ENCODE measurements at regions not wholly inside any gene's neighbourhood (a gene's known extent, or its start where the extent isn't known, plus 50 kb on each side); places are given as distances from the start of the nearest gene placed in this dataset.

GRCh38 chr14:36052063-36052462, 124.5 kb downstream of the PTCSC3 start:
- Histone ChIP-seq H3K9ac (no peak overlapping the region), H3F3A (ENCODE audit: low read depth) (peaks cover 5% of the 10 kb centered on the region), H3K36me3 (no peaks in the 10 kb centered on the region), H3K27me3 (no peaks in the 10 kb centered on the region), H3K4me3 (no peak overlapping the region), H3K4me2 (no peak overlapping the region), H4K20me1 (ENCODE audit: low read depth) (no peaks in the 10 kb centered on the region), H3K27ac (no peak overlapping the region), H3K9me3 (ENCODE audit: low read depth) (no peaks in the 10 kb centered on the region), H3K79me2 (ENCODE audit: low read depth) (no peaks in the 10 kb centered on the region), H2AFZ (replicated peaks) (no peak overlapping the region), H3K4me1 (peaks cover 17% of the 10 kb centered on the region)
- no peak for DNase-seq (ENCODE audit: low spot score)
- Mint-ChIP-seq H3K27me3 (ENCODE audit: insufficient read depth, low read depth) (peaks cover 4% of the 10 kb centered on the region), H3K4me3 (no peak overlapping the region), H3K36me3 (no peaks in the 10 kb centered on the region), H3K27ac (no peak overlapping the region), H3K9me3 (no peaks in the 10 kb centered on the region), H3K4me1 (no peaks in the 10 kb centered on the region)
- TF ChIP-seq EZH2phosphoT487 (IDR thresholded peaks at IDR 0.05): no peak

GRCh38 chr14:36048667-36049066, 127.9 kb downstream of the PTCSC3 start:
- H3K4me3 Mint-ChIP-seq: no peak overlapping the region
- Histone ChIP-seq H4K20me1 (ENCODE audit: low read depth) (no peaks in the 10 kb centered on the region), H3K9ac (no peak overlapping the region), H3K9me3 (ENCODE audit: low read depth) (no peaks in the 10 kb centered on the region), H3K27me3 (no peaks in the 10 kb centered on the region), H3K27ac (no peak overlapping the region), H3K4me1 (peaks cover 30% of the 10 kb centered on the region), H3F3A (ENCODE audit: low read depth) (peaks cover 22% of the 10 kb centered on the region), H3K79me2 (ENCODE audit: low read depth) (no peaks in the 10 kb centered on the region), H3K36me3 (no peaks in the 10 kb centered on the region), H2AFZ (replicated peaks) (peak overlapping the region; percentile 37), H3K4me2 (no peak overlapping the region), H3K4me3 (no peak overlapping the region)
- peaks cover 5% of the 10 kb centered on the region for H3K4me1 Mint-ChIP-seq
- no peaks in the 10 kb centered on the region for H3K36me3 Mint-ChIP-seq
- no peak for DNase-seq (ENCODE audit: low spot score)
- peaks cover 2% of the 10 kb centered on the region for H3K27me3 Mint-ChIP-seq (ENCODE audit: insufficient read depth, low read depth)
- H3K27ac Mint-ChIP-seq: no peak overlapping the region
- H3K9me3 Mint-ChIP-seq: no peaks in the 10 kb centered on the region
- TF ChIP-seq EZH2 (IDR thresholded peaks at IDR 0.05): no peak
- no peak for TF ChIP-seq EZH2phosphoT487 (IDR thresholded peaks at IDR 0.05)
- no peak for TF ChIP-seq CTCF (IDR thresholded peaks at IDR 0.05)

- Histone ChIP-seq H3K9ac (no peak overlapping the region), H3K4me1 (peaks cover 30% of the 10 kb centered on the region), H3K27ac (no peak overlapping the region), H3K79me2 (ENCODE audit: low read depth) (no peaks in the 10 kb centered on the region), H3K4me2 (peak overlapping the region; percentile 52), H4K20me1 (ENCODE audit: low read depth) (no peaks in the 10 kb centered on the region), H3K4me3 (peak overlapping the region; percentile 5), H3F3A (ENCODE audit: low read depth) (peaks cover 22% of the 10 kb centered on the region), H3K27me3 (no peaks in the 10 kb centered on the region), H2AFZ (replicated peaks) (peak overlapping the region; percentile 7), H3K9me3 (ENCODE audit: low read depth) (no peaks in the 10 kb centered on the region), H3K36me3 (no peaks in the 10 kb centered on the region)
- Mint-ChIP-seq H3K4me1 (peaks cover 5% of the 10 kb centered on the region), H3K27ac (no peak overlapping the region), H3K27me3 (ENCODE audit: insufficient read depth, low read depth) (peaks cover 2% of the 10 kb centered on the region), H3K4me3 (no peak overlapping the region), H3K9me3 (no peaks in the 10 kb centered on the region), H3K36me3 (no peaks in the 10 kb centered on the region)
- DNase-seq (ENCODE audit: low spot score): no peak
- TF ChIP-seq EZH2 (IDR thresholded peaks at IDR 0.05) (no peak), EZH2phosphoT487 (IDR thresholded peaks at IDR 0.05) (no peak), CTCF (IDR thresholded peaks at IDR 0.05) (no peak)
Measured at GRCh38 chr14:36047912-36048311, 128.6 kb downstream of the PTCSC3 start.

GRCh38 chr14:36035675-36036074, 140.8 kb downstream of the PTCSC3 start:
- Mint-ChIP-seq H3K36me3 (peaks cover 2% of the 10 kb centered on the region), H3K4me1 (no peaks in the 10 kb centered on the region), H3K4me3 (no peak overlapping the region), H3K9me3 (no peaks in the 10 kb centered on the region), H3K27me3 (ENCODE audit: insufficient read depth, low read depth) (peaks cover 2% of the 10 kb centered on the region), H3K27ac (no peak overlapping the region)
- Histone ChIP-seq H4K20me1 (ENCODE audit: low read depth) (no peaks in the 10 kb centered on the region), H3K27me3 (no peaks in the 10 kb centered on the region), H3F3A (ENCODE audit: low read depth) (no peaks in the 10 kb centered on the region), H3K4me3 (no peak overlapping the region), H3K9ac (no peak overlapping the region), H3K4me2 (no peak overlapping the region), H3K79me2 (ENCODE audit: low read depth) (no peaks in the 10 kb centered on the region), H3K36me3 (no peaks in the 10 kb centered on the region), H3K27ac (no peak overlapping the region), H2AFZ (replicated peaks) (no peak overlapping the region), H3K9me3 (ENCODE audit: low read depth) (no peaks in the 10 kb centered on the region), H3K4me1 (no peaks in the 10 kb centered on the region)
- DNase-seq (ENCODE audit: low spot score): no peak
- TF ChIP-seq EZH2phosphoT487 (IDR thresholded peaks at IDR 0.05) (no peak), CTCF (IDR thresholded peaks at IDR 0.05) (no peak), EZH2 (IDR thresholded peaks at IDR 0.05) (no peak)
